Left ventricle myocardium inferior (tissue), 1 donor: ENCODE measurements at regions not wholly inside any gene's neighbourhood (a gene's known extent, or its start where the extent isn't known, plus 50 kb on each side); places are given as distances from the start of the nearest gene placed in this dataset.

Source experiments
- DNase-seq: peaks from one replicate; pipeline ENCODE4 v3.0.0-alpha.2; 2020
- H3K27ac ChIP-seq: fragments of 200-600 bp; replicated peaks from 2 replicates; pipeline ENCODE4 v1.8.0; 2021
- H3K27me3 ChIP-seq: fragments of 200-600 bp; 2 replicates; pipeline ENCODE4 v1.8.0; 2021; ENCODE audit warnings: low read depth
- H3K36me3 ChIP-seq: fragments of 200-600 bp; 2 replicates; pipeline ENCODE4 v1.8.0; 2021
- H3K4me1 ChIP-seq: fragments of 200-600 bp; 2 replicates; pipeline ENCODE4 v1.8.0; 2021
- H3K4me3 ChIP-seq: fragments of 200-600 bp; 2 replicates; pipeline ENCODE4 v1.8.0; 2021; ENCODE audit warnings: mild to moderate bottlenecking, moderate library complexity
- H3K9me3 ChIP-seq: fragments of 200-600 bp; replicated peaks from 2 replicates; pipeline ENCODE4 v1.8.0; 2021
- CTCF ChIP-seq: fragments of 200-600 bp; IDR thresholded peaks from 2 replicates; pipeline ENCODE4 v1.8.0; 2021; ENCODE audit warnings: antibody characterized with exemption, mild to moderate bottlenecking, borderline replicate concordance
- intact Hi-C: fragments of 100-400 bp; cut with micrococcal nuclease; formaldehyde crosslinking; loops from one replicate; pipeline ENCODE4 v1.11.0; 2022
- donor health status: DM: no; HTN: yes; CAD: no; lungs with severe emphysema.

- no peak for TF ChIP-seq CTCF
- no peak overlapping the region for H3K27ac ChIP-seq
- no peaks in the 10 kb centered on the region for H3K36me3 ChIP-seq
- intact Hi-C loops = no loop called here
- no peak overlapping the region for H3K4me3 ChIP-seq
- H3K9me3 ChIP-seq = no peaks in the 10 kb centered on the region
- peaks cover 9% of the 10 kb centered on the region for H3K27me3 ChIP-seq
- no peak for DNase-seq
- no peaks in the 10 kb centered on the region for H3K4me1 ChIP-seq
Observed at GRCh38 chr21:41054018-41054578, 113.9 kb upstream of the BACE2 start.

GRCh38 chr21:41055266-41055665 is 112.7 kb upstream of the BACE2 start:
- TF ChIP-seq CTCF = no peak
- H3K27ac ChIP-seq = no peak overlapping the region
- DNase-seq = no peak
- H3K9me3 ChIP-seq = no peaks in the 10 kb centered on the region
- intact Hi-C loops = no loop called here
- no peak overlapping the region for H3K4me3 ChIP-seq
- no peaks in the 10 kb centered on the region for H3K36me3 ChIP-seq
- peaks cover 16% of the 10 kb centered on the region for H3K27me3 ChIP-seq
- no peaks in the 10 kb centered on the region for H3K4me1 ChIP-seq

GRCh38 chr21:41059871-41060270 is 108.1 kb upstream of the BACE2 start:
- Histone ChIP-seq H3K27ac (no peak overlapping the region), H3K27me3 (peaks cover 10% of the 10 kb centered on the region), H3K4me3 (no peak overlapping the region), H3K9me3 (no peaks in the 10 kb centered on the region), H3K36me3 (no peaks in the 10 kb centered on the region), H3K4me1 (peaks cover 4% of the 10 kb centered on the region)
- DNase-seq = no peak
- no peak for TF ChIP-seq CTCF
- intact Hi-C loops = loop anchor here (10.0 kb wide), 1 partner anchor 915 kb away; no protein-coding TSS in a partner anchor

- Histone ChIP-seq H3K9me3 (no peaks in the 10 kb centered on the region), H3K27me3 (peaks cover 21% of the 10 kb centered on the region), H3K27ac (no peak overlapping the region), H3K4me1 (peaks cover 4% of the 10 kb centered on the region), H3K4me3 (no peak overlapping the region), H3K36me3 (no peaks in the 10 kb centered on the region)
- no peak for DNase-seq
- intact Hi-C loops = loop anchor here (10.0 kb wide), 1 partner anchor 917 kb away; no protein-coding TSS in a partner anchor
- no peak for TF ChIP-seq CTCF
Observed at GRCh38 chr21:41061701-41062100, 106.3 kb upstream of the BACE2 start.

GRCh38 chr21:41064334-41064791 is 103.6 kb upstream of the BACE2 start:
- TF ChIP-seq CTCF = no peak
- Histone ChIP-seq H3K36me3 (no peaks in the 10 kb centered on the region), H3K4me3 (no peak overlapping the region), H3K9me3 (no peaks in the 10 kb centered on the region), H3K27ac (no peak overlapping the region), H3K4me1 (peaks cover 12% of the 10 kb centered on the region), H3K27me3 (peaks cover 36% of the 10 kb centered on the region)
- intact Hi-C loops = loop anchor here (10.0 kb wide), 1 partner anchor 920 kb away; no protein-coding TSS in a partner anchor
- DNase-seq = no peak
